Posterior vena cava (tissue), 2 donors: ENCODE measurements at regions not wholly inside any gene's neighbourhood (a gene's known extent, or its start where the extent isn't known, plus 50 kb on each side); places are given as distances from the start of the nearest gene placed in this dataset.

ENCODE experiments used
- DNase-seq: peaks from one replicate; pipeline ENCODE4 v3.0.0-alpha.2; 2020; ENCODE audit warnings: low spot score
- intact Hi-C, 2 donors: fragments of 100-400 bp; cut with DNase I; formaldehyde crosslinking; loops; one replicate each; pipeline versions ENCODE4 v1.14.1 to v1.14.2; 2022 to 2023
- donor health status: DM: yes; HTN: yes; CAD: no.
- donor health status: DM: yes; HTN: yes; CAD: no.

GRCh38 chr2:215526341-215526740 lies 90.5 kb upstream of the FN1 start:
- intact Hi-C loops, result no loop called here
- no peak for DNase-seq

GRCh38 chr2:215522237-215522636 lies 86.4 kb upstream of the FN1 start:
- DNase-seq, result no peak
- intact Hi-C loops, result no loop called here

- intact Hi-C loops, result no loop called here
- DNase-seq, result no peak
Observed at GRCh38 chr2:215521031-215521430, 85.2 kb upstream of the FN1 start.

GRCh38 chr2:215517391-215517790 lies 81.5 kb upstream of the FN1 start:
- no peak for DNase-seq
- intact Hi-C loops, result no loop called here

GRCh38 chr2:215514516-215514915 lies 78.6 kb upstream of the FN1 start:
- DNase-seq, result no peak
- intact Hi-C loops, result no loop called here

- no peak for DNase-seq
- intact Hi-C loops, result no loop called here
Observed at GRCh38 chr2:215511454-215512346, 75.8 kb upstream of the FN1 start.

- intact Hi-C loops, result no loop called here
- no peak for DNase-seq
Observed at GRCh38 chr2:215507836-215508235, 72.0 kb upstream of the FN1 start.

GRCh38 chr2:215507136-215507535 lies 71.3 kb upstream of the FN1 start:
- intact Hi-C loops, result no loop called here
- DNase-seq, result no peak

GRCh38 chr2:215506604-215506990 lies 70.7 kb upstream of the FN1 start:
- no peak for DNase-seq
- intact Hi-C loops, result no loop called here

- intact Hi-C loops, result no loop called here
- DNase-seq, result no peak
Observed at GRCh38 chr2:215505044-215505786, 69.3 kb upstream of the FN1 start.

GRCh38 chr2:215504547-215504946 lies 68.7 kb upstream of the FN1 start:
- intact Hi-C loops, result no loop called here
- no peak for DNase-seq

GRCh38 chr2:215503381-215503780 lies 67.5 kb upstream of the FN1 start:
- intact Hi-C loops, result no loop called here
- no peak for DNase-seq

- no peak for DNase-seq
- intact Hi-C loops, result no loop called here
Observed at GRCh38 chr2:215500466-215500865, 64.6 kb upstream of the FN1 start.

- DNase-seq, result no peak
- intact Hi-C loops, result no loop called here
Observed at GRCh38 chr2:215499331-215499730, 63.5 kb upstream of the FN1 start.

GRCh38 chr2:215498431-215498830 lies 62.6 kb upstream of the FN1 start:
- intact Hi-C loops, result no loop called here
- no peak for DNase-seq

GRCh38 chr2:215493376-215493775 lies 57.5 kb upstream of the FN1 start:
- intact Hi-C loops, result no loop called here
- DNase-seq, result no peak

- intact Hi-C loops, result loop anchor here in 1 of 2 donors (10.0 kb wide), 1 partner anchor 1785 kb away; no protein-coding TSS in a partner anchor
- DNase-seq, result no peak
Observed at GRCh38 chr2:215489288-215489848, 53.5 kb upstream of the FN1 start.

GRCh38 chr2:215487002-215487372 lies 51.1 kb upstream of the FN1 start:
- DNase-seq, result no peak
- intact Hi-C loops, result loop anchor here in 1 of 2 donors (10.0 kb wide), 1 partner anchor 1788 kb away; no protein-coding TSS in a partner anchor

GRCh38 chr2:215486291-215487001 lies 50.6 kb upstream of the FN1 start:
- intact Hi-C loops, result loop anchor here in 1 of 2 donors (10.0 kb wide), 1 partner anchor 1788 kb away; no protein-coding TSS in a partner anchor
- no peak for DNase-seq
